ENCODE measurements at regions not wholly inside any gene's neighbourhood (a gene's known extent, or its start where the extent isn't known, plus 50 kb on each side); places are given as distances from the start of the nearest gene placed in this dataset.

- no peak for TF ChIP-seq CTCF (IDR thresholded peaks at IDR 0.05)
- TF ChIP-seq REST (IDR thresholded peaks at IDR 0.05; ENCODE audit: insufficient read depth in 1 of 2, low read depth in 2 of 2, low read length in 1 of 2) = no peak
- no peak for TF ChIP-seq TCF7L2 (IDR thresholded peaks at IDR 0.05; ENCODE audit: low read depth, low read length)
Observed at GRCh38 chr1:94656967-94657366, 115.4 kb upstream of the F3 start.
